ENCODE measurements at regions not wholly inside any gene's neighbourhood (a gene's known extent, or its start where the extent isn't known, plus 50 kb on each side); places are given as distances from the start of the nearest gene placed in this dataset.

DNA sequence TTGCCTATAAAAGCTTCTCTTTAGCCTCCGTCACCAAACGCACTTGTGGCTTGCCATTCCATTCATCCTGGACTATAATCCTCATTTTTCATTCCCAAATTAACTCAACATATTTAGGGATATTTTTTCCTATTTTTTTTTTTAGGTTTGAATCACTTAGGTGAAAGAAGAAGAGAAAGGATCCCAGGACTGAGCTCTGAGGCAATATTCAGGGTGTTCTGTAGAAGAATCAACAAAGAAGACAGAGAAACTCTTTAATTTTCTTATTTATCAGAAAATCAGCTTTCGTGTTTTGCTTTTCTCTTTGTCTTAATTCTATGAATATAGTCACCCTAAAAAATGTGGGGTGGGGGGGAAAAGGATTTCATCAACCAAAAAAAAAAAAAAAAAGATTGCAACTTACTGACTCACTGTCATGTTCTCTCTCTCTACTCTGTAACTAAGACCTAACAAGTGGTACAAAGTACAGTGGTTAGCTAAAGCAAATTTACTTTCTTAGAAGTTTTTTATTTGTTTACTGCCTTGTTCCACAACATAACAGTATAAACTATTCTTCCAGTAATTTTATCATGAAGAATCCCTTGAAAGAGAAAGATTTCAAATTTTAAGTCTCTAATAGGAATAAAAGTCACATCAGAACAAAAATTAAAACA is 272.0 kb downstream of the DHX15 start:
- Histone ChIP-seq H3K27ac (ENCODE audit: low read depth in 1 of 2, low read length in 1 of 2) (no peak overlapping the region), H3K4me1 (ENCODE audit: control insufficient read depth in 2 of 2, insufficient read depth in 2 of 2, low read length in 2 of 2) (no peaks in the 10 kb centered on the region), H3K9me3 (ENCODE audit: control insufficient read depth in 2 of 2, insufficient read depth in 1 of 2, low read length in 1 of 2) (no peaks in the 10 kb centered on the region), H3K4me3 (ENCODE audit: low read length in 2 of 2) (no peak overlapping the region), H3K27me3 (ENCODE audit: control insufficient read depth in 2 of 2, insufficient read depth in 1 of 2, low read length in 1 of 2) (no peaks in the 10 kb centered on the region), H3K36me3 (ENCODE audit: control insufficient read depth in 2 of 2, insufficient read depth in 2 of 2, low read length in 1 of 2) (no peaks in the 10 kb centered on the region)
- 91% methylated on average over 3 of the region's 3 CpGs for WGBS
- DNase-seq (ENCODE audit: low read depth in 6 of 9, low spot score in 9 of 9), result no peak

DNA sequence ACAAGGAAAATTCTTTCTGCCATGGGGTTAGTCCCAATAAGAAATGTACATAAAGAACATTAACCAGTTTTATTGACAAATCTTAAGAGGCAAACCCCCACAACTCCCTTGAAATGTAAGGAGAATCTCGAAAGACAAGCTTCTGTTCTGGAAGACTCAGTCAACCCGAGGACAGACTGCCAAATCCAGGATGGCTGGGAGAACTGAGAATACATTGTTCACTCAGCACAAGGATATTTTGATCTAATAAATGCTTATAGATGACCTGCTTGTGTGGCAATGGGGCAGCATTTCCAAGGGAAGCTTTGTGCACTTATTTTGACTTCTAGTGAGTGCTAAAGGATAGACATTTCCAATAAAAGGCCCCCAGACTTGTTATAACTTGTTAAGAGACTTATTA is 280.4 kb downstream of the DHX15 start:
- H3K27ac ChIP-seq (ENCODE audit: low read depth in 1 of 2, low read length in 1 of 2), result no peak overlapping the region
- no peaks in the 10 kb centered on the region for H3K9me3 ChIP-seq (ENCODE audit: control insufficient read depth in 2 of 2, insufficient read depth in 1 of 2, low read length in 1 of 2)
- no peak overlapping the region for H3K4me3 ChIP-seq (ENCODE audit: low read length in 2 of 2)
- no peaks in the 10 kb centered on the region for H3K4me1 ChIP-seq (ENCODE audit: control insufficient read depth in 2 of 2, insufficient read depth in 2 of 2, low read length in 2 of 2)
- WGBS, result 88% methylated on average over 2 of the region's 2 CpGs
- H3K27me3 ChIP-seq (ENCODE audit: control insufficient read depth in 2 of 2, insufficient read depth in 1 of 2, low read length in 1 of 2), result no peaks in the 10 kb centered on the region
- DNase-seq (ENCODE audit: low read depth in 6 of 9, low spot score in 9 of 9), result no peak
- no peaks in the 10 kb centered on the region for H3K36me3 ChIP-seq (ENCODE audit: control insufficient read depth in 2 of 2, insufficient read depth in 2 of 2, low read length in 1 of 2)

DNA sequence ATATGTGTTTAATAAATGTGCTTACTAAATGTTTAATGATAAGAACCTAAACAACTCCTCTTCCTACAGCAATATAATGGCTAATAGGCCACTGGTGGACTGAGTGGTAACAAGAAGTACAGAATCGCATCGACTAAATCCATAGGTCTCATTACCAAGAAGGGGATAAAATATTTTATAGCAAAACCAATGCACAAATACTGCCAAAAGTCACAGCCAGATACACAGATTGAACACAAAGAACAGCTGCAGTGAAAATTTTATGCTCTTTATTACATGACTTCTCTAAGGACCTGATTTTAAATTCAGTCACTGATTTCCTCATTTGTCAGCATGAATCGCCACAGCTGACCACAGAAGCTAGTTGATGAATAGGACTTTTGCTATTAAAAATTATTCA is 285.4 kb downstream of the DHX15 start:
- no peaks in the 10 kb centered on the region for H3K36me3 ChIP-seq (ENCODE audit: control insufficient read depth in 2 of 2, insufficient read depth in 2 of 2, low read length in 1 of 2)
- no peaks in the 10 kb centered on the region for H3K4me1 ChIP-seq (ENCODE audit: control insufficient read depth in 2 of 2, insufficient read depth in 2 of 2, low read length in 2 of 2)
- H3K4me3 ChIP-seq (ENCODE audit: low read length in 2 of 2), result no peak overlapping the region
- H3K27me3 ChIP-seq (ENCODE audit: control insufficient read depth in 2 of 2, insufficient read depth in 1 of 2, low read length in 1 of 2), result no peaks in the 10 kb centered on the region
- 94% methylated on average over 3 of the region's 3 CpGs for WGBS
- H3K27ac ChIP-seq (ENCODE audit: low read depth in 1 of 2, low read length in 1 of 2), result no peak overlapping the region
- H3K9me3 ChIP-seq (ENCODE audit: control insufficient read depth in 2 of 2, insufficient read depth in 1 of 2, low read length in 1 of 2), result no peaks in the 10 kb centered on the region
- DNase-seq (ENCODE audit: low read depth in 6 of 9, low spot score in 9 of 9), result no peak

DNA sequence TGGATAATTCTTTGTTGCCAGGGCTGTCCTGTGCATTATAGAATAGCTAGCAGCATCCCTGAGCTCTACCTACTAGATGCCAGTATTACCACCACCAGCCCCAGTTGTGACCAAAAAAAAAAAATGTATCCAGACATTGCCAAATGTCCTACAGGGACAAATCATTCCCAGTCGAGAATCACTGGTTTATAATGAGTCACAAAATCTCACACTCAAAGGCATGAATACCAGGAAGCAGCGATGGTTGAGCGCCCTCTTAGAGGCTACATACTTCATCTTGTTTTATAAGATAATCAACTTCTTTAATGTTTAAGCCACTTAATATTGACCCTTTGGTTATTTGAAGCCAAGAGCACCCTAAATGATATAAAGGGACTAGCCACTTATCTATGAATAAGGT is 297.3 kb downstream of the DHX15 start:
- no peak overlapping the region for H3K27ac ChIP-seq (ENCODE audit: low read depth in 1 of 2, low read length in 1 of 2)
- H3K4me3 ChIP-seq (ENCODE audit: low read length in 2 of 2), result no peak overlapping the region
- no peaks in the 10 kb centered on the region for H3K4me1 ChIP-seq (ENCODE audit: control insufficient read depth in 2 of 2, insufficient read depth in 2 of 2, low read length in 2 of 2)
- H3K36me3 ChIP-seq (ENCODE audit: control insufficient read depth in 2 of 2, insufficient read depth in 2 of 2, low read length in 1 of 2), result no peaks in the 10 kb centered on the region
- WGBS, result 93% methylated on average over 3 of the region's 3 CpGs
- H3K27me3 ChIP-seq (ENCODE audit: control insufficient read depth in 2 of 2, insufficient read depth in 1 of 2, low read length in 1 of 2), result no peaks in the 10 kb centered on the region
- no peaks in the 10 kb centered on the region for H3K9me3 ChIP-seq (ENCODE audit: control insufficient read depth in 2 of 2, insufficient read depth in 1 of 2, low read length in 1 of 2)
- DNase-seq (ENCODE audit: low read depth in 6 of 9, low spot score in 9 of 9), result no peak

DNA sequence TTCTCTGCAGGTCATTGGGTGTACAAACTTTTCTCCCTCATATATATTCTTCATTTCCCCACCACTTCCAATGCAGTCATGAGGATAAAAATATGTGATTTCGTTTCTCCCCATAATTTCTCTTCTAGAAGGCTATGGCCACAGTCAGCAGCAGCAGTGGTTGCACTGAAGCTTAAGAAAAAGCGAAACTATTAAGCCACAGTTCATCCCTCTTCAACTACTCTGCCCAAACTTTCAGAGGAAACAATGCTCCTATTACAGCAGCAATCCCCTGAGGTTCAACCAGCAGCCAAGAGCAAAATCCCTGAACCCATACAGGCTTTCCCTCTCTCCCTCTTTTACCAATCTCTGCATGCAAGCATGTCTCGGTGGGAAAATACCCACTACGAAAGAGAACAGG is 298.6 kb downstream of the DHX15 start:
- no peaks in the 10 kb centered on the region for H3K4me1 ChIP-seq (ENCODE audit: control insufficient read depth in 2 of 2, insufficient read depth in 2 of 2, low read length in 2 of 2)
- 80% methylated on average over 4 of the region's 4 CpGs for WGBS
- no peak overlapping the region for H3K27ac ChIP-seq (ENCODE audit: low read depth in 1 of 2, low read length in 1 of 2)
- DNase-seq (ENCODE audit: low read depth in 6 of 9, low spot score in 9 of 9), result no peak
- no peaks in the 10 kb centered on the region for H3K36me3 ChIP-seq (ENCODE audit: control insufficient read depth in 2 of 2, insufficient read depth in 2 of 2, low read length in 1 of 2)
- no peak overlapping the region for H3K4me3 ChIP-seq (ENCODE audit: low read length in 2 of 2)
- H3K9me3 ChIP-seq (ENCODE audit: control insufficient read depth in 2 of 2, insufficient read depth in 1 of 2, low read length in 1 of 2), result no peaks in the 10 kb centered on the region
- H3K27me3 ChIP-seq (ENCODE audit: control insufficient read depth in 2 of 2, insufficient read depth in 1 of 2, low read length in 1 of 2), result no peaks in the 10 kb centered on the region

DNA sequence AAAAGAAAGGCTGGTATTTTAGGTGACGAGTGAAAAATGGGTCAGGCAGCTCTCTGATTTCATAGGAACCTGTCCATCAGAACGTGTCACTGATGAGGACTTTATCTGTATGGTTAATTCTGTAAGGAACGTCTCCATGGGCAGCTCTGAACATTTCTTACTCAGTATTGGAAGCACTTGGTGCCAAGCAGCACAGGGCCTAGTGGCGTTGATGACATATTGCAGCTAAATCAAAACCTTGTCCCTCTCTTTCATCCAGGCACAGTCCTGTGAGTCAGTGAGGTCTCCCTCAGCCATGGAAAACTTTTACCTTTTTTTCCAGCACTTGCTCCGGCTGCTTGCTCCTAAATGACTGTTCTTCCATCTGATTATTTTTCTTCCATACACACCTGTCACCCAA is 301.9 kb downstream of the DHX15 start:
- 90% methylated on average over 5 of the region's 5 CpGs for WGBS
- Histone ChIP-seq H3K9me3 (ENCODE audit: control insufficient read depth in 2 of 2, insufficient read depth in 1 of 2, low read length in 1 of 2) (no peaks in the 10 kb centered on the region), H3K27ac (ENCODE audit: low read depth in 1 of 2, low read length in 1 of 2) (no peak overlapping the region), H3K36me3 (ENCODE audit: control insufficient read depth in 2 of 2, insufficient read depth in 2 of 2, low read length in 1 of 2) (no peaks in the 10 kb centered on the region), H3K27me3 (ENCODE audit: control insufficient read depth in 2 of 2, insufficient read depth in 1 of 2, low read length in 1 of 2) (no peaks in the 10 kb centered on the region), H3K4me1 (ENCODE audit: control insufficient read depth in 2 of 2, insufficient read depth in 2 of 2, low read length in 2 of 2) (no peaks in the 10 kb centered on the region), H3K4me3 (ENCODE audit: low read length in 2 of 2) (no peak overlapping the region)
- no peak for DNase-seq (ENCODE audit: low read depth in 6 of 9, low spot score in 9 of 9)

DNA sequence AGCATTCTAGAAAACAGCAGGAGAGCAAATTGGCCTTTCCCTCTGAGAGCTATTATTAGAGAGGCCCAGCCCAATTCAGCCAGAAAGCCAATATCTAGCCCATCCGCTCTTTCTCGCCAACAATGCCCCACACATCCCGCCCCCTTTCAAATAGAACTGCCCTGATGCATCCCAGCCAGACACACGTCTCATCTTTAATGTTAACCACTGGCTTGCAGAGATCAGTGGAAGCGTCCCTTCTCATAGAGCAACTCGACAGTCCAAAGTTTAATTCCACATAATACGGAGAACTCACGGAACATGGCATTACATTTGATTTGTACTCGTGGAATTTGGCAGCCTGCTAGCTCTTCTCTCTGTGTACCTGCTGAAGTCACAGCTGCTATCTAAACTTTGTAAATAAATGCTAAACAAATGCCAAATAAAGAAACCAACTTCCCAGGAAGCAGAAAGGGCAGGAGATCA is 304.4 kb downstream of the DHX15 start:
- DNase-seq (ENCODE audit: low read depth in 6 of 9, low spot score in 9 of 9), result no peak
- Histone ChIP-seq H3K4me3 (ENCODE audit: low read length in 2 of 2) (no peak overlapping the region), H3K27me3 (ENCODE audit: control insufficient read depth in 2 of 2, insufficient read depth in 1 of 2, low read length in 1 of 2) (no peaks in the 10 kb centered on the region), H3K27ac (ENCODE audit: low read depth in 1 of 2, low read length in 1 of 2) (no peak overlapping the region), H3K4me1 (ENCODE audit: control insufficient read depth in 2 of 2, insufficient read depth in 2 of 2, low read length in 2 of 2) (no peaks in the 10 kb centered on the region), H3K36me3 (ENCODE audit: control insufficient read depth in 2 of 2, insufficient read depth in 2 of 2, low read length in 1 of 2) (no peaks in the 10 kb centered on the region), H3K9me3 (ENCODE audit: control insufficient read depth in 2 of 2, insufficient read depth in 1 of 2, low read length in 1 of 2) (no peaks in the 10 kb centered on the region)
- 89% methylated on average over 9 of the region's 9 CpGs for WGBS

DNA sequence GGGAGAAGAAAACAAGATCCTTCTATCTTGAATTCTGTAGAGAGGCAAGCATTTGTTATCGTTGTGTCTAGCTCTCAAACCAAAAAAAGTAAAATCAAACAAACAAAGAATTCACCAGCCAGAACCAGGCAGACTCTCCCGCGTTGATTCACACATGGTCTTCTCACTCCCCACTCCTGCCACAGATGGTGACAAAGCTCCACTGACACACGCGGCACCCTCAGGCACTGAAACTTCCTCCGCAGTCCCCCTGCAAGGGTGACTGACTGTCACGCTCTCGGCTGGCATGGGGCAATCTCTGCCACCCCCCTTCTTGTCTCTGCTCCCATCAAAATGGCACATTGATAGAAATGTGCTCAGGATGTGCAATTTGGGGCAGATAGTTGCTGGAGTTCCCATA is 304.9 kb downstream of the DHX15 start:
- Histone ChIP-seq H3K4me1 (ENCODE audit: control insufficient read depth in 2 of 2, insufficient read depth in 2 of 2, low read length in 2 of 2) (no peaks in the 10 kb centered on the region), H3K4me3 (ENCODE audit: low read length in 2 of 2) (no peak overlapping the region), H3K9me3 (ENCODE audit: control insufficient read depth in 2 of 2, insufficient read depth in 1 of 2, low read length in 1 of 2) (no peaks in the 10 kb centered on the region), H3K36me3 (ENCODE audit: control insufficient read depth in 2 of 2, insufficient read depth in 2 of 2, low read length in 1 of 2) (no peaks in the 10 kb centered on the region), H3K27me3 (ENCODE audit: control insufficient read depth in 2 of 2, insufficient read depth in 1 of 2, low read length in 1 of 2) (no peaks in the 10 kb centered on the region), H3K27ac (ENCODE audit: low read depth in 1 of 2, low read length in 1 of 2) (no peak overlapping the region)
- 89% methylated on average over 8 of the region's 8 CpGs for WGBS
- DNase-seq (ENCODE audit: low read depth in 6 of 9, low spot score in 9 of 9), result no peak

DNA sequence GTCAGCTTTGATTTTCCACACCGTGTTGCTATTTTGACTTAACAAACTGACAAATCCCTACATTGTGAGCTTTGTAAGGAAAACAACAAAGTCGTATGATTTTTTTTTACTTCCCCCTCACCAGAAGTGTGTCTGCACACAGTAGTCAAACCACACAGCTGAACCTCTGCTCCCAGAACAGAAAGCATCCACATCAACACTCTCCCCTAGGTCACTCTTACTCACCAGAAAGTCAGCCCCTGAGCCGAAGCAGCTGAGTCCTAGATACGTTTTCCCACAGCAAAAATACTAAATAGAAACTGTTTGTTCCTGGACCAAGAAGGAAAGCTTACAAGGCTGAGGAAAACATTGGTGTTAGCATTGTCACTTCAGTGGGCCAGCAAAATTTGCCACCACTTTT is 305.7 kb downstream of the DHX15 start:
- no peak for DNase-seq (ENCODE audit: low read depth in 6 of 9, low spot score in 9 of 9)
- Histone ChIP-seq H3K9me3 (ENCODE audit: control insufficient read depth in 2 of 2, insufficient read depth in 1 of 2, low read length in 1 of 2) (no peaks in the 10 kb centered on the region), H3K4me1 (ENCODE audit: control insufficient read depth in 2 of 2, insufficient read depth in 2 of 2, low read length in 2 of 2) (no peaks in the 10 kb centered on the region), H3K27ac (ENCODE audit: low read depth in 1 of 2, low read length in 1 of 2) (no peak overlapping the region), H3K36me3 (ENCODE audit: control insufficient read depth in 2 of 2, insufficient read depth in 2 of 2, low read length in 1 of 2) (no peaks in the 10 kb centered on the region), H3K27me3 (ENCODE audit: control insufficient read depth in 2 of 2, insufficient read depth in 1 of 2, low read length in 1 of 2) (no peaks in the 10 kb centered on the region), H3K4me3 (ENCODE audit: low read length in 2 of 2) (no peak overlapping the region)
- WGBS, result 56% methylated on average over 4 of the region's 4 CpGs
